ENCODE measurements at regions not wholly inside any gene's neighbourhood (a gene's known extent, or its start where the extent isn't known, plus 50 kb on each side); places are given as distances from the start of the nearest gene placed in this dataset.
"Not testable (repeated sequence)": the region's sequence is repeated elsewhere in the genome, so short reads cannot be mapped to it uniquely, and the experiment has no call there.

GRCh38 chr16:29094729-29095624 lies 110.1 kb downstream of the LAT start:
- not testable (repeated sequence) for DNase-seq

DNA sequence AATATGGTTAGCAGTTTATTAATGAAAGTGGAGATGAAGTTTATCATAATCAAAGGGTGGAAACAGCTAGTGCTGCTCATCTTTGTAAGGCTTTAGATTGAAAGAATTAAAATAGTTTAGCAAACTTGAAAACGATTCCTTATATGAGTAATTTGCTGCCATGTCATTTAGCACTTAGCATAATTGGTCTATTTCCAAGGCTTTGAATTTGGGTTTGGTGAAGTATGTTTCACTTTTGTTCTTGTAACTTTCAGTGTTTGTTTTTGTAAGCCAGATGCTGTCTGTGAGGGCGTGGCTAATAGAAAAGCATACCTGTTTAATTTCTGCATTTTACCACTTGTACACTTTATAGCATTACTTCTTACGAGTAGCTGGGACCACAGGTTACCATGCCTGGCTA lies 109.5 kb downstream of the LAT start:
- not testable (repeated sequence) for DNase-seq

DNA sequence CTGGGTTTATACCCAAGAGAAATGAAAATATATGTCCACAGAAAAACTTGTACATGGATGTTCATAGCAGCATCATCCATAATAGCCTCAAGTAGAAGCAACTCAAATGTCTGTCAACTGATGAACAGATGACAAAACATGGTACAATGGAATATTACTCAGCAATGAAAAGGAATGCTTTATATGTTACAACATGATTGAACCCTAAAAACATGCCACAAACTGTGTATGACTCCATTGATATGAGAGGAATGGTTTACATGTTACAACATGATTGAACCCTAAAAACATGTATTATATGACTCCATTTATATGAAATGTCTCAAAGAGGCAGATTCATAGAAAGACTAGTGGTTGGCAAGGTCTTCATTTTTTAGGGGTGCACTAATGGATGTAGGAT lies 104.8 kb downstream of the LAT start:
- DNase-seq, result not testable (repeated sequence)

GRCh38 chr16:29087673-29088072 lies 102.8 kb downstream of the LAT start:
- not testable (repeated sequence) for DNase-seq

- DNase-seq, result not testable (repeated sequence)
Measured at GRCh38 chr16:29081829-29082639, 97.2 kb downstream of the LAT start.

DNA sequence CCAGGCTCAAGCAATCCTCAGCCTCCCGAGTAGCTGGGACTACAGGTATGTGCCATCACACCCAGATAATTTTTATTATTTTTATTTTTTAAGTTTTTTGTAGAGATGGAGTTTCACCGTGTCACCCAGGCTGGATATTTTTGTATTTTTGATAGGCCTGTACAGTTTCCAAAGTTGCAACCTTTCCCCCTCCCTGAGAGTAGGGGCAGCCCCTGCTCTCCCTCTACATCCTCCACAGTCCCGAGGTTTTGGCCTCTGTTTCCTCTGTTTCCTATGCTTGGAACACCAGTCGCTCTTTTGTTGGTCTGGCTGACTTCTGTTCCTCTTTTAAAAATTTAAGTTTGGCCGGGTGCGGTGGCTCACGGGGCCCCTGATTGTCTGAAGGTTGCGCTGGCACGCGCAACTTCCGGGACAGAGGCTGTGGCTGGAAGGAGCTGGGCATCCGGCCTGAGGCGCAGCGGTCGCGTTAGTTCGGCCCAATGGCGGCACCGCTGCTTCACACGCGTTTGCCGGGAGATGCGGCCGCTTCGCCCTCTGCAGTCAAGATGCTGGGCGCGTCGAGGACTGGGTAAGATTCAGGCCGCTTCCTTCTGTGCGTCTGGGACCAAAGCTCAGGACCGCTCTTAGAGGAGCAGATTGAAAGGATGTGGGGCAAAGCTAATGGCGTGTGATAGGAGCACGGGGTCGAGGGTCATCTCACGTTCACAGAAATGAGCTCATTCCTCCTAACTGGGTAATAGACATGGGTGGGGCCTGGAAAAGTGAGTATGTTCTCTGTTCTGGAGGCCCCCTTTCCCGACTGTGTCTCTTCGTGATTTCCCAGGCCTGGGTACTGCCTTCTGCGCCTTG lies 89.9 kb downstream of the LAT start:
- DNase-seq, result not testable (repeated sequence)

DNA sequence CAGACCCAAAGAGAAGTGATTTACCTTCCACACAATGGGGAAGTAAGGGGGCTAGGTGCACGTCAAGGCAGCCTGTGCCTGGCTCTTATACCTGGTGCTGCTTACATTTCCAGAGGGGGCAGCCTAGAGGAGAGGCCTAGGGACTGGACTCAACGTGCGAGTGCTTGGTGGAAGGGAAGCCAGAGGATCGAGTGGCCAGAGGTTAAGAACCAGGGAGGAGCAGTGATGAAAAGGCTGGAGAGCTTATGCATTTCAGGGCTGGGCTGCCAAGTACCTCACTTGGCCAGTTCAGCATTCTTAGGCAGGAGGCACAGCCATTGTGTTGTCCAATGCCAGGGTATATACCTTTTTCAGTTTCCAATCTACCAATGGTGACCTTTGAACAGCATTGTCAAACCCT lies 77.4 kb downstream of the LAT start:
- not testable (repeated sequence) for DNase-seq

DNA sequence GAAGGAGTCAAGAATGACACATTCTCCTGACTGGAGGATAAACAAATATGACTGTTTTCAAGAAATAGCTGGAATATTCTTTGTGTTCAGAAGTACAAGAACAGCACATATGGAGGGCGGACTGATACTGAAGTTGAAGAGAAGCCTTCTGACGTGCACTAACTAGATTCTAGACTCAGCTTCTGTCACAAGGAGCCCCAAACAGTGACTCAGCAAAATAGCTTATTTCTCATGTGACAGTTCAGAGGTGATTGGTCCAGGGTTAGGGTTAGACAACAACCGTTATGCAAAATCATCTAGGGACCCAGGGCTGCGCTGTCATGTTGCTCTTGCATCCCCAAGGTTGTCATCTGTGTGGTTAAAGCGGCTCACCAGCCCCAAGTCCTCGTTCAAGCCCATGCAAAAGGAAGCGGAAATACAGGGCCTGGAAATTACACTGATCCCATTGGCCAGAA lies 76.6 kb downstream of the LAT start:
- DNase-seq, result not testable (repeated sequence)

- DNase-seq, result not testable (repeated sequence)
Measured at GRCh38 chr16:29060022-29060810, 75.4 kb downstream of the LAT start.

GRCh38 chr16:29059575-29059974 lies 74.7 kb downstream of the LAT start:
- not testable (repeated sequence) for DNase-seq

Data from NCI-H446 (cell line).